PC-9 (cell line): ENCODE measurements at regions not wholly inside any gene's neighbourhood (a gene's known extent, or its start where the extent isn't known, plus 50 kb on each side); places are given as distances from the start of the nearest gene placed in this dataset.

ENCODE experiments used
- BruUV-seq: library from RNA; stranded (reverse); fragments of 400-500 nt; replicated peaks from 2 replicates; lab custom pipeline; 2021; lab: Mats Ljungman, UMichigan
- CTCF ChIA-PET: fragments of 300-600 bp; sonication (Branson Sonifier 250); formaldehyde crosslinking; loops from one replicate; lab custom pipeline; 2022; ENCODE audit warnings: antibody characterized with exemption; lab: Charles Lee
- POLR2A ChIA-PET: fragments of 300-600 bp; sonication (Branson Sonifier 250); formaldehyde crosslinking; loops from one replicate; lab custom pipeline; 2022; ENCODE audit warnings: antibody characterized with exemption; ENCODE audit not compliant: unreplicated experiment; lab: Charles Lee
- DNase-seq, 2 experiments: peaks; one replicate each; pipeline versions ENCODE4 v3.0.0 to v3.0.0-alpha.2; 2015 to 2022; ENCODE audit warnings: mixed read lengths in 1 of 2
- H2AFZ ChIP-seq: fragments of 200-600 bp; sonication (generic); 2 replicates; pipeline ENCODE4 v1.8.1; 2017; ENCODE audit warnings: antibody characterized with exemption
- H3F3A ChIP-seq: fragments of 200-600 bp; sonication (generic); 2 replicates; pipeline ENCODE4 v1.8.1; 2017; ENCODE audit warnings: antibody characterized with exemption, mild to moderate bottlenecking, low read depth; ENCODE audit not compliant: insufficient read depth
- H3K27ac ChIP-seq: fragments of 200-600 bp; sonication (generic); 2 replicates; pipeline ENCODE4 v1.6.1; 2016; ENCODE audit warnings: mixed run types
- H3K27me3 ChIP-seq: fragments of 200-600 bp; sonication (generic); 2 replicates; pipeline ENCODE4 v1.6.1; 2016; ENCODE audit warnings: low read depth, mixed run types; ENCODE audit not compliant: insufficient read depth
- H3K36me3 ChIP-seq: fragments of 200-600 bp; sonication (generic); 2 replicates; pipeline ENCODE4 v1.6.1; 2016; ENCODE audit warnings: low read depth, mixed run types
- H3K4me1 ChIP-seq: fragments of 200-600 bp; sonication (generic); replicated peaks from 2 replicates; pipeline ENCODE4 v1.6.1; 2016; ENCODE audit warnings: mixed run types; ENCODE audit not compliant: insufficient read depth
- H3K4me2 ChIP-seq: fragments of 200-600 bp; sonication (generic); 2 replicates; pipeline ENCODE4 v1.6.1; 2017; ENCODE audit warnings: mixed run types
- H3K4me3 ChIP-seq: fragments of 200-600 bp; sonication (generic); 2 replicates; pipeline ENCODE4 v1.6.1; 2016; ENCODE audit warnings: mixed run types
- H3K79me2 ChIP-seq: fragments of 200-600 bp; sonication (generic); 2 replicates; pipeline ENCODE4 v1.6.1; 2017; ENCODE audit warnings: low read depth, mixed run types
- H3K9me2 ChIP-seq: fragments of 200-600 bp; sonication (generic); 2 replicates; pipeline ENCODE4 v1.8.1; 2017; ENCODE audit warnings: mild to moderate bottlenecking; ENCODE audit not compliant: insufficient read depth
- H3K9me3 ChIP-seq: fragments of 200-600 bp; sonication (generic); 2 replicates; pipeline ENCODE4 v1.8.1; 2016; ENCODE audit warnings: low read depth; ENCODE audit not compliant: insufficient read depth
- H4K20me1 ChIP-seq: fragments of 200-600 bp; sonication (generic); 2 replicates; pipeline ENCODE4 v1.8.1; 2017; ENCODE audit not compliant: insufficient read depth
- CTCF ChIP-seq: fragments of 200-600 bp; sonication (generic); conservative IDR thresholded peaks from 2 replicates; pipeline ENCODE4 v1.6.1; 2017; ENCODE audit warnings: mixed run types, antibody characterized with exemption, mild to moderate bottlenecking, moderate library complexity
- EZH2 ChIP-seq: fragments of 200-600 bp; sonication (generic); IDR thresholded peaks from 2 replicates; pipeline ENCODE4 v1.8.0; 2017; ENCODE audit warnings: antibody characterized with exemption, low read depth
- intact Hi-C: fragments of 100-400 bp; cut with micrococcal nuclease; formaldehyde crosslinking; loops from one replicate; pipeline ENCODE4 v1.10.0; 2022; ENCODE audit not compliant: unreplicated experiment

GRCh38 chr2:160702754-160703153, 209.1 kb upstream of the RBMS1 start:
- TF ChIP-seq EZH2 (no peak), CTCF (no peak)
- intact Hi-C loops, result no loop called here
- no peaks in the 10 kb centered on the region for H3K4me1 ChIP-seq
- DNase-seq, result no peak
- BruUV-seq, result no TSS peak
- H4K20me1 ChIP-seq, result no peaks in the 10 kb centered on the region
- no peak overlapping the region for H3K4me2 ChIP-seq
- no peak overlapping the region for H2AFZ ChIP-seq
- no peaks in the 10 kb centered on the region for H3K36me3 ChIP-seq
- H3K9me2 ChIP-seq, result no peaks in the 10 kb centered on the region
- POLR2A ChIA-PET, result no interaction called here
- no peaks in the 10 kb centered on the region for H3K79me2 ChIP-seq
- CTCF ChIA-PET, result no interaction called here
- H3F3A ChIP-seq, result no peaks in the 10 kb centered on the region
- H3K9me3 ChIP-seq, result no peaks in the 10 kb centered on the region
- no peak overlapping the region for H3K27ac ChIP-seq
- no peak overlapping the region for H3K4me3 ChIP-seq
- H3K27me3 ChIP-seq, result no peaks in the 10 kb centered on the region

GRCh38 chr2:160703648-160704585, 210.3 kb upstream of the RBMS1 start:
- no peaks in the 10 kb centered on the region for H3K36me3 ChIP-seq
- TF ChIP-seq EZH2 (no peak), CTCF (no peak)
- H3K79me2 ChIP-seq, result no peaks in the 10 kb centered on the region
- H3K27me3 ChIP-seq, result no peaks in the 10 kb centered on the region
- H3F3A ChIP-seq, result no peaks in the 10 kb centered on the region
- H3K4me3 ChIP-seq, result no peak overlapping the region
- DNase-seq, result no peak
- CTCF ChIA-PET, result no interaction called here
- H3K9me2 ChIP-seq, result no peaks in the 10 kb centered on the region
- no TSS peak for BruUV-seq
- H3K4me2 ChIP-seq, result no peak overlapping the region
- no peaks in the 10 kb centered on the region for H3K4me1 ChIP-seq
- no peak overlapping the region for H2AFZ ChIP-seq
- H3K27ac ChIP-seq, result no peak overlapping the region
- no peaks in the 10 kb centered on the region for H3K9me3 ChIP-seq
- intact Hi-C loops, result no loop called here
- POLR2A ChIA-PET, result interaction anchor here (0.6 kb wide), 1 partner anchor 49 kb away, joined by 4 read pairs; no protein-coding TSS in a partner anchor
- H4K20me1 ChIP-seq, result no peaks in the 10 kb centered on the region

- Histone ChIP-seq H3K27ac (no peak overlapping the region), H2AFZ (no peak overlapping the region), H3K9me2 (no peaks in the 10 kb centered on the region), H3K9me3 (0 out of 2 replicates have a peak, but pooled peaks cover 3% of the 10 kb centered on the region), H3K36me3 (no peaks in the 10 kb centered on the region), H3K4me2 (no peak overlapping the region), H3K27me3 (no peaks in the 10 kb centered on the region), H3K79me2 (no peaks in the 10 kb centered on the region), H3K4me3 (no peak overlapping the region), H3F3A (no peaks in the 10 kb centered on the region), H4K20me1 (no peaks in the 10 kb centered on the region), H3K4me1 (peaks cover 12% of the 10 kb centered on the region)
- no peak for TF ChIP-seq CTCF
- TF ChIP-seq EZH2, result no peak
- POLR2A ChIA-PET, result interaction anchor here (1.0 kb wide), 1 partner anchor 9 kb away, joined by 6 read pairs; no protein-coding TSS in a partner anchor
- BruUV-seq, result no TSS peak
- DNase-seq, result no peak
- intact Hi-C loops, result no loop called here
- CTCF ChIA-PET, result no interaction called here
Observed at GRCh38 chr2:160715428-160715827, 221.8 kb upstream of the RBMS1 start.
